BLaER1 (cell line): ENCODE measurements at regions not wholly inside any gene's neighbourhood (a gene's known extent, or its start where the extent isn't known, plus 50 kb on each side); places are given as distances from the start of the nearest gene placed in this dataset.
"Not testable (repeated sequence)": the region's sequence is repeated elsewhere in the genome, so short reads cannot be mapped to it uniquely, and the experiment has no call there.

Experiments
- H3K27ac ChIP-seq: shearing (Covaris generic); formaldehyde crosslinking; 2 replicates; pipeline ENCODE4 v1.8.1; 2022
- H3K27me3 ChIP-seq: shearing (Covaris generic); formaldehyde crosslinking; 2 replicates; pipeline ENCODE4 v1.8.1; 2022
- H3K36me3 ChIP-seq: shearing (Covaris generic); formaldehyde crosslinking; 2 replicates; pipeline ENCODE4 v1.8.1; 2022
- H3K4me1 ChIP-seq: shearing (Covaris generic); formaldehyde crosslinking; 2 replicates; pipeline ENCODE4 v1.8.1; 2022
- H3K4me2 ChIP-seq: shearing (Covaris generic); formaldehyde crosslinking; 2 replicates; pipeline ENCODE4 v1.8.1; 2022
- H3K4me3 ChIP-seq: shearing (Covaris generic); formaldehyde crosslinking; 2 replicates; pipeline ENCODE4 v1.8.1; 2022
- H3K9ac ChIP-seq: shearing (Covaris generic); formaldehyde crosslinking; 2 replicates; pipeline ENCODE4 v1.8.1; 2022
- H3K9me3 ChIP-seq: shearing (Covaris generic); formaldehyde crosslinking; 2 replicates; pipeline ENCODE4 v1.8.1; 2022
- H4K20me1 ChIP-seq: shearing (Covaris generic); formaldehyde crosslinking; 2 replicates; pipeline ENCODE4 v1.8.1; 2022
- Cebpa-rat ChIP-seq: shearing (Covaris generic); IDR thresholded peaks from 2 replicates; pipeline ENCODE4 v1.8.1; 2022

DNA sequence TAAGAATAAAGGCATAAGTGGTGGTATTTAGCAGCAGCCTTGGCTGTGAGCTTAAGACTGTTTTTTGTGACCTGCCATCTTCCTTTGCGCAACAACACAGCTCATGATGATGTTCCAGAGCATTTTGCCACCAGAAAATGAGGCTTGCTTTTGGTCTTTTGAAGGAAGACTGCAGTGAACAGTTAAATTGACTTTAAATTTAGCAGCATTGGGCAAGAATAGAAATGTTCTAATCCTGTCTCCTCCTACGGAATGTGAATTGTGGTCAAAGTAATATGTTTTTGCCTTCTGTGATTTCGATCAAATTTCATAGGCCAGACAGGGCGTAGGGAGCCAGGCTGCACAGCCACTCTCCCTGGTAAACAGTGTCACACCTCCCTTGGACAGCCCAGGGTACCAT, 460.7 kb upstream of the RASGRP1 start:
- H3K9me3 ChIP-seq, result no peaks in the 10 kb centered on the region
- H3K4me1 ChIP-seq, result no peaks in the 10 kb centered on the region
- no peaks in the 10 kb centered on the region for H3K36me3 ChIP-seq
- no peak overlapping the region for H3K27ac ChIP-seq
- H3K4me2 ChIP-seq, result no peak overlapping the region
- no peaks in the 10 kb centered on the region for H3K27me3 ChIP-seq
- no peak for TF ChIP-seq Cebpa-rat
- no peaks in the 10 kb centered on the region for H4K20me1 ChIP-seq
- no peak overlapping the region for H3K9ac ChIP-seq
- H3K4me3 ChIP-seq, result no peak overlapping the region

DNA sequence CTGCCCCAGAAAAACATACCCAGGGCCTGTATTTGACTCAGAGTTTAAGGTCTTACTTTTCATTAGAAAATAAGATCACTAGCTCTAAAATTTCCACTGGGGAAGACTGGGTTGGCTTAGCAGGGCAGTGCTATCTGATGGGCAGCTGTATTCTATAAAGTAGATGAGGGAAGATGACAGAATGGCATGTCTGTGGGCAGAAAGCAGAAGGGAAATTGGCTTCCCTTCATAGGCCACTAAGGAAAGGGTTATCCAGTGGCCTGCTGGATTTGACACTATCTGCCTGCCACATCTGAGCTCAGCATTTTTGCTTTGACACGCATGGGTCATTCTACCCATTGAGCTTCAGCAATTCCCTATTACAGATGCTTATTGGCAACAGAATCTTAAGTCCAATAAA, 461.3 kb upstream of the RASGRP1 start:
- H3K36me3 ChIP-seq, result no peaks in the 10 kb centered on the region
- H3K4me2 ChIP-seq, result no peak overlapping the region
- H3K27me3 ChIP-seq, result no peaks in the 10 kb centered on the region
- no peaks in the 10 kb centered on the region for H3K9me3 ChIP-seq
- no peaks in the 10 kb centered on the region for H4K20me1 ChIP-seq
- H3K4me3 ChIP-seq, result no peak overlapping the region
- TF ChIP-seq Cebpa-rat, result no peak
- no peak overlapping the region for H3K9ac ChIP-seq
- H3K27ac ChIP-seq, result no peak overlapping the region
- H3K4me1 ChIP-seq, result no peaks in the 10 kb centered on the region

DNA sequence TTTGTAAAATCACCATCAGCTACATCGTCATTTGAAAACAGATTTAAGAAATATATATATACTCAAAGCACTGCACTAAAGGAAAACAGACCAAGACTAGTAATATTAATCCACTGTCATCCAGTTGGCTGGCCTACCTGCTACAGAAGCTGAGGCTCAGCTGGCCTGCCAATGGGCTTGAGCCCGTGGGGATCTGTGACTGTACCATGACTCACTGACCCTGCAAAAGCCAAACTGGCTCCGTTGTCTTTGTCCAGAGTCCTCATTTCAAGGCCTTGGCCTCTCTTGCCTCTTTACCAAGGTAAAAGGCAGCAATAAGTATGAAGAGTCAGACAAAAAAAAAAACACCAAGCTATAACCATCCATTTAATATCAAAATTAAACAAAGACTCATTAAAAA, 463.5 kb upstream of the RASGRP1 start:
- Histone ChIP-seq H3K4me3 (no peak overlapping the region), H3K4me1 (no peaks in the 10 kb centered on the region), H4K20me1 (no peaks in the 10 kb centered on the region), H3K27ac (no peak overlapping the region), H3K9ac (no peak overlapping the region), H3K27me3 (no peaks in the 10 kb centered on the region), H3K36me3 (no peaks in the 10 kb centered on the region), H3K9me3 (no peaks in the 10 kb centered on the region), H3K4me2 (no peak overlapping the region)
- TF ChIP-seq Cebpa-rat, result no peak

- Histone ChIP-seq H4K20me1 (no peaks in the 10 kb centered on the region), H3K36me3 (no peaks in the 10 kb centered on the region), H3K27ac (no peak overlapping the region), H3K9me3 (no peaks in the 10 kb centered on the region), H3K4me2 (no peak overlapping the region), H3K27me3 (no peaks in the 10 kb centered on the region), H3K9ac (no peak overlapping the region), H3K4me1 (no peaks in the 10 kb centered on the region), H3K4me3 (no peak overlapping the region)
- no peak for TF ChIP-seq Cebpa-rat
Measured at GRCh38 chr15:39029741-39030140, 465.1 kb upstream of the RASGRP1 start.

DNA sequence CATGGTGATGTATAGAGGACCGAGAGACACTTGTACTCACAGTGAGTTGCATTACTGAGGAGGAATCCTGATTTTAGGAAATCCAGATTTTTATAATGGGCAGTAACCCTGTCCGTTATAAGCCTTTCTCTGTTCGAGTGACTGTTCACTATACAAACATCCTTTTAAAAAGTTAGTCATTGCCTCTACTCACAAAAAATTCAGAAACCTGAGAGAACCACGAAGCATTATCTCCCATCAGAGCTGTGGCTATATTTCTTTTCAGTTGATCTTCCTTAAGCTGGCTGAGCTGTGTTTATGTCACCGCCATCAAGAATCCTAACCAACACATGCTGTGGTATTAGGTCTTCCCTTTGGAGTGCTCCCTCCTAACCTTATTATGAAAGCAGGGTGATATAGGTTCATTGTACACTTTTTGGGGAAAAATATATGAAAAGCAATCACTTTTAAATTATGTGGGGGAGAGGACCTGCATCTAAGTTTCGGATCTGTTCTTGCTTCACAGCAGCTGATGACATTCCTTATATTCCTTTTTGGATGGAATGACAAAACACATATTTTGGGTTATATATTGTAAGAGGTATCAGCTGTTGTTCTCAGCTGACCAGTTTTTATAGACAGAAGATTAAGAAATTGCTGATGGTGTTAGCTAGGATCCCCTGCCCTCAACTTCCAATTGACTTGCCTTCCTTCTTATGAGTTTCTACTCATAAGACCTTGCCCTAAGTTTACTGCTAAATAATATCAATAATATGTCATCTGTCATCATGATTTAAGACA, 465.9 kb upstream of the RASGRP1 start:
- H3K4me2 ChIP-seq, result no peak overlapping the region
- TF ChIP-seq Cebpa-rat, result no peak

GRCh38 chr15:39031596-39031995, 467.0 kb upstream of the RASGRP1 start:
- Histone ChIP-seq H3K27me3 (no peaks in the 10 kb centered on the region), H3K36me3 (no peaks in the 10 kb centered on the region), H3K4me2 (no peak overlapping the region), H3K4me3 (no peak overlapping the region), H3K4me1 (no peaks in the 10 kb centered on the region), H3K9me3 (no peaks in the 10 kb centered on the region), H3K9ac (no peak overlapping the region), H4K20me1 (no peaks in the 10 kb centered on the region), H3K27ac (no peak overlapping the region)
- no peak for TF ChIP-seq Cebpa-rat

More for the DNA sequence above, 465.9 kb upstream of the RASGRP1 start:
- Histone ChIP-seq H3K4me3 (no peak overlapping the region), H3K9me3 (no peaks in the 10 kb centered on the region), H3K4me1 (no peaks in the 10 kb centered on the region), H4K20me1 (no peaks in the 10 kb centered on the region), H3K36me3 (no peaks in the 10 kb centered on the region), H3K9ac (no peak overlapping the region), H3K27me3 (no peaks in the 10 kb centered on the region), H3K27ac (no peak overlapping the region)

DNA sequence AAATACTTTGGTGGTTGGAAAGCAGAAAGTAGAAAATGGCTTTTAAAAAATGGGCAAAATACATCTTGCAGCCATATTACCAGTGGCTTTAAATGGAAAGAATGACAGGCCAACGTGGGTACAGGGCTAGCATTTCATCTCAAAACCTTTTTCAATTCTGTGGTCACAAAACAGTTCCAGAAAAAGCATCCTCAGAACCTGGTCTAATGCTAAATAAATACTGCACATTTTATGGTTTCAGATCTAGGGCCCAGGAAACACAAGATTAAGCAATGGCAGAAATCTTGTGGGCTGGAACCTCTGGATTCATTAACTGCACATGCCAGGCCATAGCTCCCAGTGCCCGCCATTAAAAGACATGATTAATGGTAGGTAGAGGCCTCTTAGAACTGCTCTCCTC, 470.2 kb upstream of the RASGRP1 start:
- no peak overlapping the region for H3K27ac ChIP-seq
- no peak overlapping the region for H3K4me3 ChIP-seq
- H3K9ac ChIP-seq, result no peak overlapping the region
- H3K36me3 ChIP-seq, result no peaks in the 10 kb centered on the region
- H3K4me2 ChIP-seq, result no peak overlapping the region
- no peaks in the 10 kb centered on the region for H3K4me1 ChIP-seq
- no peaks in the 10 kb centered on the region for H3K9me3 ChIP-seq
- H4K20me1 ChIP-seq, result no peaks in the 10 kb centered on the region
- H3K27me3 ChIP-seq, result no peaks in the 10 kb centered on the region
- no peak for TF ChIP-seq Cebpa-rat

DNA sequence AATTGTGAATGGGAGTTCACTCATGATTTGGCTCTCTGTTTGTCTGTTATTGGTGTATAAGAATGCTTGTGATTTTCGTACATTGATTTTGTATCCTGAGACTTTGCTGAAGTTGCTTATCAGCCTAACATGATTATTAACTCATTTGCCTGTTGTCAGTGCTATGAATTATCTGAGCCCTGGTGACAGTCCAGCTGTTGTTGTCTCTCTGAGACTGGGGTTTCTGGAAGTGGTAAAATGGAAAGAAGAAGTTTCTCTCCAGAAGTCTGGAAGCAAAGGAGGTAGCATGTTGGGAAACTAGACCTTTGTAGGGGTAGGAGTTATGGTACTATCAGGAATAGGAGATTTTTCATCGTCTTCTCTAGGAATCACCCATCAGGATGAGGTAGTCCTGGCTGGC, 473.0 kb upstream of the RASGRP1 start:
- H3K4me2 ChIP-seq, H3K4me1 ChIP-seq, H3K4me3 ChIP-seq, H3K9me3 ChIP-seq, H3K27ac ChIP-seq, H3K27me3 ChIP-seq, H3K36me3 ChIP-seq, H4K20me1 ChIP-seq, H3K9ac ChIP-seq: not testable (repeated sequence)

DNA sequence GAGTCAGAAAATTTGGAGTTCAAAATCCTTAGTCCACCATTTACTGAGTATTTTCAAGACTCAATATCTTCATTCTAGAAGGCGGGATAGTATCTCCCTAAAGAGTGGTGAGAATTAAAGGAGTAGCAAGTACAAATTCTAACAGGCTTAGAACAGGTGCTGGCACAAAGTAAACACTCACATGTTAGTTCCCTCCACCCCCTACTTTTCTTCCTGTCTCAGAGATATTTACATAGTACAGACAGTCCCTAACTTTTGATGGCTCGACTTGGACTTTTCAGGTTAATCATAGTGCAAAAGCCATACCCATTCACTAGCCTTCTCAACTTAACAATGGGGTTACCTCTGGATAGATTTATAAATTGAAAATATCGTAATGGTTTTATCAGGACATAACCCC, 476.2 kb upstream of the RASGRP1 start:
- no peaks in the 10 kb centered on the region for H3K36me3 ChIP-seq
- no peak for TF ChIP-seq Cebpa-rat
- H3K9ac ChIP-seq, result no peak overlapping the region
- H3K4me2 ChIP-seq, result no peak overlapping the region
- no peaks in the 10 kb centered on the region for H4K20me1 ChIP-seq
- no peaks in the 10 kb centered on the region for H3K9me3 ChIP-seq
- no peaks in the 10 kb centered on the region for H3K4me1 ChIP-seq
- no peak overlapping the region for H3K4me3 ChIP-seq
- H3K27ac ChIP-seq, result no peak overlapping the region
- no peaks in the 10 kb centered on the region for H3K27me3 ChIP-seq

DNA sequence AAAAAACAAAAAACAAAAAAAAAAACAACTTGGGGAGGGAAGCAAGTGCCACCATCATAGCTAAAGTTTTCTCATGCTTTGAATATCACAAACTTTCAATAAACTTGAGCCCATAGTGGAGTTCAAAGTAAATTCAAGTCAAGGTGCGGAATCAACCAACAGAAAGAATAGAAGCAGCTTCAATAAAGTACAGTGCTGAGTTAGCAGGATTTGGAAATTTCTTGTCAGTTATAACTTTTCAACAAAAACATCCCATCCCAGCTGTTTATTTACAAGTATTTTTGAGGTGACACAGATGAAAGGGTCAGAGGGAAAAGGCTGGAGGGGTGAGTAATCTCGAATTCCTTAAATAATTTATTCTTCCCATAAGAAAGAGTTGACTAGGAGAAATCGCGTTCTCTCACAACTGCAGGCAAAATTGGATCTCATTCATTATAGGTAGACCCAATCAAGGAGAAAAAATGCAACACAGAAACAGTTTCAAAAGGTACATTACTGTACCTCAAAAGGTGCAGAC, 477.4 kb upstream of the RASGRP1 start:
- Histone ChIP-seq H3K9me3 (no peaks in the 10 kb centered on the region), H3K4me1 (no peaks in the 10 kb centered on the region), H3K27ac (no peak overlapping the region)

More for the DNA sequence above, 477.4 kb upstream of the RASGRP1 start:
- no peak for TF ChIP-seq Cebpa-rat
- H3K36me3 ChIP-seq, result no peaks in the 10 kb centered on the region
- H3K27me3 ChIP-seq, result no peaks in the 10 kb centered on the region
- H3K4me2 ChIP-seq, result no peak overlapping the region
- no peaks in the 10 kb centered on the region for H4K20me1 ChIP-seq
- no peak overlapping the region for H3K9ac ChIP-seq
- no peak overlapping the region for H3K4me3 ChIP-seq
